A549 (cell line): ENCODE measurements at regions not wholly inside any gene's neighbourhood (a gene's known extent, or its start where the extent isn't known, plus 50 kb on each side); places are given as distances from the start of the nearest gene placed in this dataset.

ENCODE experiments used
- CEBPB ChIP-seq, 2 experiments: fragments of >200 bp in 1 of 2; sonication (Bioruptor Twin) in 1 of 2; formaldehyde crosslinking in 1 of 2; IDR thresholded peaks; 2 replicates each; pipeline ENCODE4 v1.6.1; 2012 to 2016
- CHD2 ChIP-seq: fragments of 150-350 bp; IDR thresholded peaks from 2 replicates; pipeline ENCODE4 v1.6.1; 2014; ENCODE audit warnings: low read length; ENCODE audit not compliant: partially characterized antibody
- EP300 ChIP-seq, 2 experiments: fragments of >200 bp; sonication (Bioruptor Twin); formaldehyde crosslinking; IDR thresholded peaks; 2 replicates in 1 of 2; 3 replicates in 1 of 2; pipeline ENCODE4 v1.6.1; 2016 to 2017
- FOSL2 ChIP-seq, 2 experiments: fragments of 450-650 bp in 1 of 2; fragments of >200 bp in 1 of 2; sonication (Bioruptor Twin) in 1 of 2; formaldehyde crosslinking; IDR thresholded peaks; 2 replicates each; pipeline versions ENCODE4 v1.5.0 to v1.6.1; 2016 to 2020; ENCODE audit warnings: mild to moderate bottlenecking in 1 of 2, moderate library complexity in 1 of 2
- POLR2A ChIP-seq: IDR thresholded peaks from 2 replicates; pipeline ENCODE4 v1.6.1; 2012; ENCODE audit warnings: mild to moderate bottlenecking, low read length
- POLR2AphosphoS2 ChIP-seq: conservative IDR thresholded peaks from 2 replicates; pipeline ENCODE4 v1.6.1; 2012; ENCODE audit warnings: low read length, improper control_type of control experiment, inconsistent platforms
- RAD21 ChIP-seq, 2 experiments: fragments of >200 bp in 1 of 2; sonication (Bioruptor Twin) in 1 of 2; formaldehyde crosslinking in 1 of 2; IDR thresholded peaks in 1 of 2; conservative IDR thresholded peaks in 1 of 2; 2 replicates in 1 of 2; 3 replicates in 1 of 2; pipeline ENCODE4 v1.6.1; 2012 to 2018; ENCODE audit warnings: inconsistent platforms in 1 of 2
- REST ChIP-seq: fragments of 200-600 bp; sonication (generic); IDR thresholded peaks from 2 replicates; pipeline ENCODE4 v1.6.1; 2016; ENCODE audit warnings: antibody characterized with exemption, mild to moderate bottlenecking, moderate library complexity
- RNF2 ChIP-seq: fragments of 200-600 bp; sonication (generic); IDR thresholded peaks from 2 replicates; pipeline ENCODE4 v1.6.1; 2016; ENCODE audit warnings: low read depth, mild to moderate bottlenecking, antibody characterized with exemption, moderate library complexity, borderline replicate concordance
- ZFP36 ChIP-seq: fragments of 450-650 bp; IDR thresholded peaks from 2 replicates; pipeline ENCODE4 v1.6.1; 2014; ENCODE audit warnings: borderline replicate concordance; ENCODE audit not compliant: partially characterized antibody
- ZNF302 ChIP-seq: fragments of 250-450 bp; sonication (Bioruptor Pico); IDR thresholded peaks from 2 replicates; pipeline ENCODE4 v1.9.0; 2021; ENCODE audit warnings: inconsistent platforms, mild to moderate bottlenecking, moderate library complexity
- TF ChIP-seq, protein P1 (sequence below): fragments of >200 bp; sonication (Bioruptor Twin); formaldehyde crosslinking; IDR thresholded peaks from 3 replicates; pipeline ENCODE4 v1.5.1; 2016

GRCh38 chr12:86601550-86602308 lies 345.5 kb upstream of the MGAT4C start:
- TF ChIP-seq RNF2 (no peak), CHD2 (no peak), ZFP36 (no peak), CEBPB (IDR thresholded peaks at IDR 0.05) (no peak), POLR2A (no peak), REST (no peak), ZNF302 (CRISPR knock-in tag) (no peak), RAD21 (conservative IDR thresholded peaks at IDR 0.05 in 1 of 2, IDR thresholded peaks at IDR 0.05 in 1 of 2) (no peak), EP300 (IDR thresholded peaks at IDR 0.05) (no peak), FOSL2 (IDR thresholded peaks at IDR 0.05) (no peak), FOSL2 (CRISPR knock-in tag; IDR thresholded peaks at IDR 0.05) (no peak), POLR2AphosphoS2 (no peak)
- TF ChIP-seq, protein P1, sequence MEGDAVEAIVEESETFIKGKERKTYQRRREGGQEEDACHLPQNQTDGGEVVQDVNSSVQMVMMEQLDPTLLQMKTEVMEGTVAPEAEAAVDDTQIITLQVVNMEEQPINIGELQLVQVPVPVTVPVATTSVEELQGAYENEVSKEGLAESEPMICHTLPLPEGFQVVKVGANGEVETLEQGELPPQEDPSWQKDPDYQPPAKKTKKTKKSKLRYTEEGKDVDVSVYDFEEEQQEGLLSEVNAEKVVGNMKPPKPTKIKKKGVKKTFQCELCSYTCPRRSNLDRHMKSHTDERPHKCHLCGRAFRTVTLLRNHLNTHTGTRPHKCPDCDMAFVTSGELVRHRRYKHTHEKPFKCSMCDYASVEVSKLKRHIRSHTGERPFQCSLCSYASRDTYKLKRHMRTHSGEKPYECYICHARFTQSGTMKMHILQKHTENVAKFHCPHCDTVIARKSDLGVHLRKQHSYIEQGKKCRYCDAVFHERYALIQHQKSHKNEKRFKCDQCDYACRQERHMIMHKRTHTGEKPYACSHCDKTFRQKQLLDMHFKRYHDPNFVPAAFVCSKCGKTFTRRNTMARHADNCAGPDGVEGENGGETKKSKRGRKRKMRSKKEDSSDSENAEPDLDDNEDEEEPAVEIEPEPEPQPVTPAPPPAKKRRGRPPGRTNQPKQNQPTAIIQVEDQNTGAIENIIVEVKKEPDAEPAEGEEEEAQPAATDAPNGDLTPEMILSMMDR: no peak
